ENCODE measurements at regions not wholly inside any gene's neighbourhood (a gene's known extent, or its start where the extent isn't known, plus 50 kb on each side); places are given as distances from the start of the nearest gene placed in this dataset.

DNA sequence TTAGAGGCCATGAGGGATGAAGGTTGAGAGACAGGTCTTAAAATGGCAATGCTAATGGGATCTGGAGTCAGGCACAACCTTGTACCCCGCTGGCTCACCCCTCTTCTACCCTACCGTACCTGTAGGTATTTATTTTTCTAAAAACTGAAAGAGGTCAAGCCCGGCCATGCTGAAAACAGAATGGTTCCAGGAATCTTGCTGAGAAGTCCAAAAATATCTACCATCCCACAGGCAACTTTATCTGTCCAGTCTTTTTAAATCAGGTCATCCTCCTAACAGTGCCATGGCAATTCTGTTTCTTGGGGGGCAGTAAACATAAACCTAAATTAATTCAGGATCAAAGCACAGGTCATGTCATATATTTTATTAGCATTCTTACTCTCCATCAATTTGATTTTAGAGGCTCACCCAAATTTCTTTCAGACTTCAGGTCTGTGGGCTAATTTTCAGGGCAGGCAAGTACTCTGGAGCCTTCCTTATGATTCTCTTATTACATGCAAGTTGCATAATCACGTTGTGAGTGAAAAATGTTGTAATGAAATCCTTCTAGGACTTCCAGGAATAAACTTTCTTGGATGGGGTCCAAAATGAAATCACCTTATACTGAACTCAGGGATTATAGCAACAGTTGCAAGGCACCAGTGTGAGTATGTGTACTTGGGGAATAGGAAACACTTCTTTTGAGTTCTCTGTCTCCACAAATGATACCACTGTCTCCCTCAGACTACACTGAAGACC, 102.7 kb upstream of the NREP start:
- Histone ChIP-seq H3K4me1 (peaks cover 0 to 22% (median 19%) of the 10 kb centered on the region in 4 donors), H3K27ac (no peak overlapping the region), H3K36me3 (no peaks in the 10 kb centered on the region), H3K4me3 (no peak overlapping the region), H3K27me3 (no peaks in the 10 kb centered on the region), H3K9me3 (no peaks in the 10 kb centered on the region)
- intact Hi-C loops (cut with DNase I; ENCODE audit: low total_unique reads), result no loop called here
- TF ChIP-seq, protein P1, sequence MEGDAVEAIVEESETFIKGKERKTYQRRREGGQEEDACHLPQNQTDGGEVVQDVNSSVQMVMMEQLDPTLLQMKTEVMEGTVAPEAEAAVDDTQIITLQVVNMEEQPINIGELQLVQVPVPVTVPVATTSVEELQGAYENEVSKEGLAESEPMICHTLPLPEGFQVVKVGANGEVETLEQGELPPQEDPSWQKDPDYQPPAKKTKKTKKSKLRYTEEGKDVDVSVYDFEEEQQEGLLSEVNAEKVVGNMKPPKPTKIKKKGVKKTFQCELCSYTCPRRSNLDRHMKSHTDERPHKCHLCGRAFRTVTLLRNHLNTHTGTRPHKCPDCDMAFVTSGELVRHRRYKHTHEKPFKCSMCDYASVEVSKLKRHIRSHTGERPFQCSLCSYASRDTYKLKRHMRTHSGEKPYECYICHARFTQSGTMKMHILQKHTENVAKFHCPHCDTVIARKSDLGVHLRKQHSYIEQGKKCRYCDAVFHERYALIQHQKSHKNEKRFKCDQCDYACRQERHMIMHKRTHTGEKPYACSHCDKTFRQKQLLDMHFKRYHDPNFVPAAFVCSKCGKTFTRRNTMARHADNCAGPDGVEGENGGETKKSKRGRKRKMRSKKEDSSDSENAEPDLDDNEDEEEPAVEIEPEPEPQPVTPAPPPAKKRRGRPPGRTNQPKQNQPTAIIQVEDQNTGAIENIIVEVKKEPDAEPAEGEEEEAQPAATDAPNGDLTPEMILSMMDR (IDR thresholded peaks at IDR 0.05), result no peak
- no peak for DNase-seq

DNA sequence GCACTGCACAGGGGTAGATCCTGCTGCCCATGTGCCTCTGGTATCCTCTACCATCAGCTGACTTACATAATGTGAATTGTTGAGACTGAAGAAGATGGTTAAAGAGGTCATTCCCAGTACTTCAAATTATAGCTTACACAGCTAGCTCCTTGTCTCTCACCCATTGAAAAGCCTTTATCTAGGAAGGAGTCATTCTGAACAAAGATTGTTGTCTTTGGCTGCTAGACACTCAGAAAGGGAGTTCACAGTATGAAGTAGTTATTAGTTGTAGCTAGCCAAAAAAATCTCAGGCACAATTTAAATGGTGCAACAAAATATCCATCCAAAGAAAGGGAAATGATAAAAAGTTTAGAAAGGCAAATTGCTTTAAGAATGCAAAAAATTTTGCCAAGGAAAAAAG, 102.0 kb upstream of the NREP start:
- no peak overlapping the region for H3K4me3 ChIP-seq
- no peaks in the 10 kb centered on the region for H3K36me3 ChIP-seq
- no peak overlapping the region for H3K27ac ChIP-seq
- no peak for DNase-seq
- H3K9me3 ChIP-seq, result no peaks in the 10 kb centered on the region
- peaks cover 0 to 26% (median 19%) of the 10 kb centered on the region in 4 donors for H3K4me1 ChIP-seq
- intact Hi-C loops (cut with DNase I; ENCODE audit: low total_unique reads), result no loop called here
- TF ChIP-seq, protein P1 (IDR thresholded peaks at IDR 0.05), result no peak
- H3K27me3 ChIP-seq, result no peaks in the 10 kb centered on the region

DNA sequence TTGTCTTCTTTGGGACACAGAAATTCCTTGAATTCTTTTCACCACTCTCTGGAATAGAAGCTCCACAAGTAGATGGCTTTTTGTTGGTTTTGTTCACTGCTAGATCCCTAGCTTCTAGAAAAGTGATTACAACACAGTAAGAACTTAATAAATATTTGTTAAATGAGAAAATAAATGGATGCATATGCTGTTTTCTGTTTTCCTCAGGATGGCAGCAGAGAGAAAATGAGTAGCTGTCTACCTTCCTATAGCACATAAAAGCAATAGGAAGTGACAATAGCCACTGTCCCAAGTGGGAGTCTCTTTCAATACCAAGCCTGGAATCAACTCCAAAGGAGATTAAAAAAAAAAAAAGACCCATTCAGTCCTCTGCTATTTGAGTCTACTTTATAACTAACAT, 100.6 kb upstream of the NREP start:
- no peaks in the 10 kb centered on the region for H3K36me3 ChIP-seq
- TF ChIP-seq, protein P1 (IDR thresholded peaks at IDR 0.05), result no peak
- no peaks in the 10 kb centered on the region for H3K27me3 ChIP-seq
- H3K9me3 ChIP-seq, result no peaks in the 10 kb centered on the region
- no peak overlapping the region for H3K27ac ChIP-seq
- DNase-seq, result no peak
- H3K4me1 ChIP-seq, result peaks cover 0 to 32% (median 24%) of the 10 kb centered on the region in 4 donors
- intact Hi-C loops (cut with DNase I; ENCODE audit: low total_unique reads), result no loop called here
- no peak overlapping the region for H3K4me3 ChIP-seq

DNA sequence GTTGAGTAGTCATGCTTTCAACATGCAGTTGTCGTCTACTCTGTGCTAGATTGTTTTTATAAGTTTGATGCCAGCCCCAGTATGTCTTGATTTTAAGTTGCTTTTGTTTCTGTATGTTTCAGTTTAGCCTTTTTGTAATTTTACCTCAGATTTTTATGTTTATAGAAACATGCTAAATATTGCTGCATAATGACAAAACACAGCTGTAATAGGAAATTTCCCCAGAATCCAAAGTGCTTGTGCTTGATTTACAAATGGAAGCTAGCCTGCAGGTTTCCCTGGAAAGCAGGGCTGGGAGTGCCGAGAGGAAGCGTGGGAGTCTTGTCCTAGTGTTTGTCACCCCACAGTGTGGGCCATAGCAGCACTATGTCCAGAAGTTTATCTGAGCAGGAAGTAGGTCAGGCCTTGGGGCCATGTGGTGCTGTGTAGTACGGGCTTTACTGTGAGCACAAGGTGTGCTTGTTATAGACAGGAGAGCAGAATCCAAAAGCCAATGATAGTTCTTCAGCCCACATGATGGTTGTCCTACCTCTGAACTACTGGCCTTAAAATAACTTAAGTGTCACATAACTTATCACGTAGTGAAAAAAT, 100.0 kb upstream of the NREP start:
- Histone ChIP-seq H3K36me3 (no peaks in the 10 kb centered on the region), H3K4me1 (peaks cover 0 to 32% (median 24%) of the 10 kb centered on the region in 4 donors), H3K4me3 (no peak overlapping the region), H3K9me3 (no peaks in the 10 kb centered on the region), H3K27me3 (no peaks in the 10 kb centered on the region), H3K27ac (no peak overlapping the region)
- intact Hi-C loops (cut with DNase I; ENCODE audit: low total_unique reads), result no loop called here
- TF ChIP-seq, protein P1 (IDR thresholded peaks at IDR 0.05), result no peak
- DNase-seq, result no peak

DNA sequence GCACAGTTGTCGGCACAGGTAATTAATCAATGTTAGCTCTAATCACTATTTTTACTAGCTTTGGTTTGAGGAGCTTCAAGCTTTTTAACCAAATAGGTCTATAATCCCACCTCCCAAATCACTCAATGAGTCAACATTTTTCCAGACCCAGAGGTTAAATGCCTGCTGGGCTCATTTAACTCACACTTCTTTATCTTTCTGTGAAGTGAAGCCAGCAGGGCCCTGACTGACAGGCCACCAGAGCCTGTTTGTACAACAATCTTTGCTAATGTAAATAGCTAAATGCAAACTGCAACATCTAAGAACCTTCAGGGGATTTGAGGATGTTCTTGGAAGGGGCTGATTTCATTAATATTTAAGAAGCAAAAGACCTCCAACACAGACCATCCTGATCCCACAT, 98.4 kb upstream of the NREP start:
- no peak overlapping the region for H3K4me3 ChIP-seq
- no peaks in the 10 kb centered on the region for H3K27me3 ChIP-seq
- no peaks in the 10 kb centered on the region for H3K36me3 ChIP-seq
- no peak overlapping the region for H3K27ac ChIP-seq
- no peaks in the 10 kb centered on the region for H3K9me3 ChIP-seq
- intact Hi-C loops (cut with DNase I; ENCODE audit: low total_unique reads), result no loop called here
- TF ChIP-seq, protein P1 (IDR thresholded peaks at IDR 0.05), result no peak
- DNase-seq, result no peak
- H3K4me1 ChIP-seq, result peaks cover 0 to 31% (median 24%) of the 10 kb centered on the region in 4 donors
